MM.1S (cell line): ENCODE measurements at regions not wholly inside any gene's neighbourhood (a gene's known extent, or its start where the extent isn't known, plus 50 kb on each side); places are given as distances from the start of the nearest gene placed in this dataset.

Experiments
- DNase-seq: peaks from one replicate; pipeline ENCODE4 v3.0.0-alpha.2; 2015
- H2AFZ ChIP-seq: fragments of 300-600 bp; sonication (generic); 2 replicates; pipeline ENCODE4 v1.6.0; 2016; ENCODE audit warnings: antibody characterized with exemption, low read length
- H3F3A ChIP-seq: fragments of 300-600 bp; sonication (generic); 2 replicates; pipeline ENCODE4 v1.6.1; 2016; ENCODE audit warnings: mild to moderate bottlenecking, antibody characterized with exemption, low read length, moderate library complexity, mixed read lengths; ENCODE audit not compliant: insufficient read depth
- H3K27ac ChIP-seq: fragments of 300-600 bp; sonication (generic); 2 replicates; pipeline ENCODE4 v1.5.1; 2016; ENCODE audit warnings: mild to moderate bottlenecking, low read length
- H3K27me3 ChIP-seq: fragments of 300-600 bp; sonication (generic); replicated peaks from 2 replicates; pipeline ENCODE4 v1.6.0; 2016; ENCODE audit warnings: low read length; ENCODE audit not compliant: insufficient read depth
- H3K36me3 ChIP-seq: fragments of 300-600 bp; sonication (generic); replicated peaks from 2 replicates; pipeline ENCODE4 v1.6.1; 2016; ENCODE audit warnings: mild to moderate bottlenecking, low read length, mixed read lengths; ENCODE audit not compliant: insufficient read depth
- H3K4me1 ChIP-seq: fragments of 300-600 bp; sonication (generic); 2 replicates; pipeline ENCODE4 v1.6.1; 2016; ENCODE audit warnings: low read length, mixed read lengths
- H3K4me2 ChIP-seq: fragments of 300-600 bp; sonication (generic); 2 replicates; pipeline ENCODE4 v1.6.0; 2016; ENCODE audit warnings: low read depth, low read length
- H3K4me3 ChIP-seq: fragments of 300-600 bp; sonication (generic); 2 replicates; pipeline ENCODE4 v1.5.1; 2016; ENCODE audit warnings: low read length, mixed read lengths
- H3K79me2 ChIP-seq: fragments of 300-600 bp; sonication (generic); 2 replicates; pipeline ENCODE4 v1.6.1; 2016; ENCODE audit warnings: mixed run types, low read length, mixed read lengths
- H3K9ac ChIP-seq: fragments of 300-600 bp; sonication (generic); 2 replicates; pipeline ENCODE4 v1.6.1; 2016; ENCODE audit warnings: low read length, mixed read lengths
- H3K9me2 ChIP-seq: fragments of 300-600 bp; sonication (generic); replicated peaks from 2 replicates; pipeline ENCODE4 v1.6.1; 2016; ENCODE audit warnings: mild to moderate bottlenecking, low read length, mixed read lengths; ENCODE audit not compliant: insufficient read depth
- H3K9me3 ChIP-seq: fragments of 300-600 bp; sonication (generic); replicated peaks from 2 replicates; pipeline ENCODE4 v1.6.1; 2016; ENCODE audit warnings: mild to moderate bottlenecking, low read length, mixed read lengths; ENCODE audit not compliant: insufficient read depth
- H4K20me1 ChIP-seq: fragments of 300-600 bp; sonication (generic); 2 replicates; pipeline ENCODE4 v1.6.1; 2016; ENCODE audit warnings: mild to moderate bottlenecking, low read length, moderate library complexity, mixed read lengths; ENCODE audit not compliant: insufficient read depth
- EZH2 ChIP-seq: fragments of 300-600 bp; sonication (generic); optimal IDR thresholded peaks from 2 replicates; pipeline ENCODE3; 2017; ENCODE audit warnings: low read depth, mild to moderate bottlenecking, antibody characterized with exemption, low read length, mixed read lengths
- EZH2phosphoT487 ChIP-seq: fragments of 300-600 bp; sonication (generic); IDR thresholded peaks from 2 replicates; pipeline ENCODE4 v1.6.1; 2018; ENCODE audit warnings: antibody characterized with exemption, low read length
- TF ChIP-seq, protein P1 (sequence below): fragments of 300-600 bp; sonication (generic); IDR thresholded peaks from 2 replicates; pipeline ENCODE4 v1.5.1; 2016; ENCODE audit warnings: antibody characterized with exemption, low read length, mixed read lengths

DNA sequence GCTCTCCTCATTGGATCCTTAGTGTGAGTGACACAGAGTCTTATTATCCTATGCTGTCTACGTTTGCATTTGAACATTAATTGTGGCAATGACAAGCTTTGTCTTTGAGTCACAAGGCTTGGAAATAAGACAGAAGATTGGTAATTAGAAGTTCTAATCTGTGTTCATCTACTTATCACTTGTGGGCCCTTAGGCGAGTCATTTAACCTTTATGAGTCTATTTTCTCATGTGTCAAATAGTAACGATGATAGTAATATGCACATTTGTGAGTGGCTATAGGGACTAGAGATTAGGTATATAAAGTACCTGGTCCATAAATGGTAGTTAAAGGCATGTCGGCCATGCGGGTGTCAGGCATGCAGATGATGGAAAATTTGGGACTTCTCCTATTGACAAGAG, 105.6 kb upstream of the NABP1 start:
- no peak overlapping the region for H2AFZ ChIP-seq
- no peaks in the 10 kb centered on the region for H3K9me3 ChIP-seq
- no peaks in the 10 kb centered on the region; the same call in 1 of the 2 replicates for H3F3A ChIP-seq
- no peak overlapping the region for H3K27ac ChIP-seq
- H4K20me1 ChIP-seq, result no peaks in the 10 kb centered on the region
- TF ChIP-seq EZH2phosphoT487 (no peak), EZH2 (no peak)
- TF ChIP-seq, protein P1, sequence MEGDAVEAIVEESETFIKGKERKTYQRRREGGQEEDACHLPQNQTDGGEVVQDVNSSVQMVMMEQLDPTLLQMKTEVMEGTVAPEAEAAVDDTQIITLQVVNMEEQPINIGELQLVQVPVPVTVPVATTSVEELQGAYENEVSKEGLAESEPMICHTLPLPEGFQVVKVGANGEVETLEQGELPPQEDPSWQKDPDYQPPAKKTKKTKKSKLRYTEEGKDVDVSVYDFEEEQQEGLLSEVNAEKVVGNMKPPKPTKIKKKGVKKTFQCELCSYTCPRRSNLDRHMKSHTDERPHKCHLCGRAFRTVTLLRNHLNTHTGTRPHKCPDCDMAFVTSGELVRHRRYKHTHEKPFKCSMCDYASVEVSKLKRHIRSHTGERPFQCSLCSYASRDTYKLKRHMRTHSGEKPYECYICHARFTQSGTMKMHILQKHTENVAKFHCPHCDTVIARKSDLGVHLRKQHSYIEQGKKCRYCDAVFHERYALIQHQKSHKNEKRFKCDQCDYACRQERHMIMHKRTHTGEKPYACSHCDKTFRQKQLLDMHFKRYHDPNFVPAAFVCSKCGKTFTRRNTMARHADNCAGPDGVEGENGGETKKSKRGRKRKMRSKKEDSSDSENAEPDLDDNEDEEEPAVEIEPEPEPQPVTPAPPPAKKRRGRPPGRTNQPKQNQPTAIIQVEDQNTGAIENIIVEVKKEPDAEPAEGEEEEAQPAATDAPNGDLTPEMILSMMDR, result no peak
- H3K4me3 ChIP-seq, result no peak overlapping the region
- H3K9me2 ChIP-seq, result no peaks in the 10 kb centered on the region
- DNase-seq, result no peak
- peaks cover 6% of the 10 kb centered on the region for H3K4me1 ChIP-seq
- H3K79me2 ChIP-seq, result no peaks in the 10 kb centered on the region
- no peak overlapping the region for H3K9ac ChIP-seq
- H3K36me3 ChIP-seq, result no peaks in the 10 kb centered on the region
- no peak overlapping the region for H3K4me2 ChIP-seq
- H3K27me3 ChIP-seq, result no peaks in the 10 kb centered on the region

DNA sequence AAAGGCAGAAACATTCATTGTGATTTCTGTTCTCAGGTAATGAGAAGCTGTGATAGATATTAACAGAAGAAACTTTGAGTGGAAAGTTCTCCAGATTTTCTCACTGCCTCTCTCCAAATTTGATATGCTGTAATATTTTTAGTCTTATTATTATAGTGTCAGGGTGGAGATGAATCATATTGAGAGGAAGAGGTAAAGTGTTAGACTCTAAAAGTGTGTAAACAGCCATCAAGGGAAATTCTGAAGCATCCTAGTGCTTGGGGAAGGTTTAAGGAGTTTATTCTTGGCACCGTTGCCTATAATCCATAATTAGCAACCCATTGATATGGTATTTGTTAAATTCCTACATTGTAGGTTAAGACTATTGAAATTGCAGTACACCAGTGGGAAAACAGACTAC, 104.7 kb upstream of the NABP1 start:
- H3K79me2 ChIP-seq, result no peaks in the 10 kb centered on the region
- H3K4me2 ChIP-seq, result no peak overlapping the region
- H3K9me3 ChIP-seq, result no peaks in the 10 kb centered on the region
- no peaks in the 10 kb centered on the region; the same call in 1 of the 2 replicates for H3F3A ChIP-seq
- no peaks in the 10 kb centered on the region for H3K27me3 ChIP-seq
- no peak overlapping the region for H3K4me3 ChIP-seq
- H3K27ac ChIP-seq, result no peak overlapping the region
- H3K4me1 ChIP-seq, result peaks cover 6% of the 10 kb centered on the region
- no peak overlapping the region for H3K9ac ChIP-seq
- DNase-seq, result no peak
- TF ChIP-seq, protein P1, result no peak
- no peak for TF ChIP-seq EZH2phosphoT487
- no peak for TF ChIP-seq EZH2
- H3K36me3 ChIP-seq, result no peaks in the 10 kb centered on the region
- H4K20me1 ChIP-seq, result no peaks in the 10 kb centered on the region
- no peaks in the 10 kb centered on the region for H3K9me2 ChIP-seq
- H2AFZ ChIP-seq, result no peak overlapping the region

DNA sequence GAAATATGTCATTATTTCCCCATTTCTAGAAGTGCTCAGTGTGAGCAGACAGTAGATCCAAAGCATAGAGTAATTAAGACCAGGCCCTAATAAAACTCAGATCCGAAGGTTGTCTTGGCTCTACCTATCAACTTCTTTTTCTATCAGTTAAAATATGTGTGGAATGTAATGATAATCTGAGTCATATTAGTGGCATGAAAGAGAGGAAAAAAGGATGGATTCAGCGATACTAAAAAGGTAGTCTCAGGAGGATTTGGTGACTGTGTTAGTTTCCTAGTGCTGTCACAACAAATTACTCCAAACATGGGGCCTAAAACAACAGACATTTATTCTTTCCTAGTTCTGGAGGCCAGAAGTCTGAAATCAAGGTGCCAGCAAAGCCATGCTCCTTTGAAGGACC, 103.7 kb upstream of the NABP1 start:
- H3K27ac ChIP-seq, result no peak overlapping the region
- H3K4me3 ChIP-seq, result no peak overlapping the region
- TF ChIP-seq EZH2 (no peak), EZH2phosphoT487 (no peak)
- TF ChIP-seq, protein P1, result no peak
- H3K27me3 ChIP-seq, result no peaks in the 10 kb centered on the region
- H4K20me1 ChIP-seq, result no peaks in the 10 kb centered on the region
- H2AFZ ChIP-seq, result no peak overlapping the region
- H3K4me2 ChIP-seq, result no peak overlapping the region
- H3K9me3 ChIP-seq, result no peaks in the 10 kb centered on the region
- no peak for DNase-seq
- peaks cover 6% of the 10 kb centered on the region for H3K4me1 ChIP-seq
- H3K36me3 ChIP-seq, result no peaks in the 10 kb centered on the region
- no peak overlapping the region for H3K9ac ChIP-seq
- no peaks in the 10 kb centered on the region for H3K79me2 ChIP-seq
- no peaks in the 10 kb centered on the region; the same call in 1 of the 2 replicates for H3F3A ChIP-seq
- H3K9me2 ChIP-seq, result no peaks in the 10 kb centered on the region
